ENCODE measurements at regions not wholly inside any gene's neighbourhood (a gene's known extent, or its start where the extent isn't known, plus 50 kb on each side); places are given as distances from the start of the nearest gene placed in this dataset.
"Not testable (repeated sequence)": the region's sequence is repeated elsewhere in the genome, so short reads cannot be mapped to it uniquely, and the experiment has no call there.

GRCh38 chr6:68013780-68014515 lies 621.1 kb upstream of the ADGRB3 start:
- DNase-seq (ENCODE audit: low spot score) = no peak

- no peak for DNase-seq (ENCODE audit: low spot score)
Measured at GRCh38 chr6:68012822-68013221, 622.3 kb upstream of the ADGRB3 start.

GRCh38 chr6:68010936-68011335 lies 624.1 kb upstream of the ADGRB3 start:
- DNase-seq (ENCODE audit: low spot score) = no peak

- no peak for DNase-seq (ENCODE audit: low spot score)
Measured at GRCh38 chr6:68008445-68008844, 626.6 kb upstream of the ADGRB3 start.

GRCh38 chr6:68007717-68008116 lies 627.4 kb upstream of the ADGRB3 start:
- no peak for DNase-seq (ENCODE audit: low spot score)

- no peak for DNase-seq (ENCODE audit: low spot score)
Measured at GRCh38 chr6:67986694-67987232, 648.3 kb upstream of the ADGRB3 start.

- no peak for DNase-seq (ENCODE audit: low spot score)
Measured at GRCh38 chr6:67976486-67976885, 658.6 kb upstream of the ADGRB3 start.

GRCh38 chr6:67974931-67975330 lies 660.2 kb upstream of the ADGRB3 start:
- no peak for DNase-seq (ENCODE audit: low spot score)

GRCh38 chr6:67971812-67972211 lies 663.3 kb upstream of the ADGRB3 start:
- DNase-seq (ENCODE audit: low spot score) = no peak

- DNase-seq (ENCODE audit: low spot score) = no peak
Measured at GRCh38 chr6:67966830-67967229, 668.3 kb upstream of the ADGRB3 start.

GRCh38 chr6:67956352-67956751 lies 678.7 kb upstream of the ADGRB3 start:
- DNase-seq (ENCODE audit: low spot score) = no peak

GRCh38 chr6:67952948-67953347 lies 682.1 kb upstream of the ADGRB3 start:
- DNase-seq (ENCODE audit: low spot score) = no peak

- no peak for DNase-seq (ENCODE audit: low spot score)
Measured at GRCh38 chr6:67952121-67952520, 683.0 kb upstream of the ADGRB3 start.

- not testable (repeated sequence) for DNase-seq (ENCODE audit: low spot score)
Measured at GRCh38 chr6:67947762-67948161, 687.3 kb upstream of the ADGRB3 start.

GRCh38 chr6:67935976-67936477 lies 699.1 kb upstream of the ADGRB3 start:
- DNase-seq (ENCODE audit: low spot score) = no peak

- DNase-seq (ENCODE audit: low spot score) = no peak
Measured at GRCh38 chr6:67933278-67933677, 701.8 kb upstream of the ADGRB3 start.

GRCh38 chr6:67922588-67922987 lies 712.5 kb upstream of the ADGRB3 start:
- DNase-seq (ENCODE audit: low spot score) = not testable (repeated sequence)

GRCh38 chr6:67920040-67920439 lies 715.0 kb upstream of the ADGRB3 start:
- DNase-seq (ENCODE audit: low spot score) = not testable (repeated sequence)

- DNase-seq (ENCODE audit: low spot score) = no peak
Measured at GRCh38 chr6:67916399-67916798, 718.7 kb upstream of the ADGRB3 start.

GRCh38 chr6:67914419-67914818 lies 720.7 kb upstream of the ADGRB3 start:
- no peak for DNase-seq (ENCODE audit: low spot score)

- DNase-seq (ENCODE audit: low spot score) = no peak
Measured at GRCh38 chr6:67909354-67909753, 725.7 kb upstream of the ADGRB3 start.

- DNase-seq (ENCODE audit: low spot score) = no peak
Measured at GRCh38 chr6:67908379-67908778, 726.7 kb upstream of the ADGRB3 start.

GRCh38 chr6:67904735-67905134 lies 730.3 kb upstream of the ADGRB3 start:
- not testable (repeated sequence) for DNase-seq (ENCODE audit: low spot score)

GRCh38 chr6:67898875-67899274 lies 736.2 kb upstream of the ADGRB3 start:
- no peak for DNase-seq (ENCODE audit: low spot score)
